ENCODE measurements at regions not wholly inside any gene's neighbourhood (a gene's known extent, or its start where the extent isn't known, plus 50 kb on each side); places are given as distances from the start of the nearest gene placed in this dataset.

GRCh38 chr1:102500758-102501157 is 504.0 kb upstream of the OLFM3 start:
- H3K4ac ChIP-seq (ENCODE audit: low read depth, low read length), result no peak overlapping the region
- no peak overlapping the region for H3K18ac ChIP-seq (ENCODE audit: low read depth, low read length)
- no peak overlapping the region for H2BK20ac ChIP-seq (ENCODE audit: low read depth, low read length)
- H4K5ac ChIP-seq (ENCODE audit: low read depth, low read length), result no peak overlapping the region
- H3K14ac ChIP-seq (replicated peaks; ENCODE audit: low read depth, low read length), result no peak overlapping the region
- ChIA-PET CTCF (interaction anchor here (0.6 to 1.0 kb wide), 3 partner anchors 9 to 1756 kb away, joined by 3 to 6 read pairs (median 6); no protein-coding TSS in a partner anchor), POLR2A (ENCODE audit: unreplicated experiment) (no interaction called here)
- no peak overlapping the region for H2BK15ac ChIP-seq (ENCODE audit: low read depth, low read length)
- no peaks in the 10 kb centered on the region for H3K79me1 ChIP-seq (ENCODE audit: low read depth in 1 of 2, low read length in 2 of 2)
- H3K9ac ChIP-seq (ENCODE audit: low read depth, low read length), result no peak overlapping the region
- H3K27me3 ChIP-seq (ENCODE audit: control insufficient read depth, insufficient read depth, low read length), result no peaks in the 10 kb centered on the region
- in situ Hi-C loops (cut with MboI; ENCODE audit: low sequenced_read_pairs), result no loop called here
- intact Hi-C loops (cut with micrococcal nuclease), result no loop called here
- DNase-seq (no peak), ATAC-seq (ENCODE audit: low read depth) (no peak)
- no peak overlapping the region for H2BK5ac ChIP-seq (ENCODE audit: low read depth, low read length, poor library complexity, severe bottlenecking)
- H2AK5ac ChIP-seq (ENCODE audit: low read depth, low read length), result no peak overlapping the region
- TF ChIP-seq MXI1 (IDR thresholded peaks at IDR 0.05; ENCODE audit: borderline replicate concordance, low read depth, low read length) (no peak), RCOR1 (IDR thresholded peaks at IDR 0.05; ENCODE audit: insufficient replicate concordance, low read length) (no peak), SMC3 (IDR thresholded peaks at IDR 0.05; ENCODE audit: low read depth, low read length) (no peak), BHLHE40 (IDR thresholded peaks at IDR 0.05; ENCODE audit: low read depth, low read length) (no peak)
- no peaks in the 10 kb centered on the region for H4K20me1 ChIP-seq (ENCODE audit: insufficient read depth, low read length)
- no peak overlapping the region for H4K8ac ChIP-seq (ENCODE audit: low read depth in 2 of 2, low read length in 2 of 2)
- H2BK120ac ChIP-seq (ENCODE audit: low read depth, low read length), result no peak overlapping the region
- no peaks in the 10 kb centered on the region for H3K36me3 ChIP-seq (ENCODE audit: control insufficient read depth, insufficient read depth, low read length)
- no peak overlapping the region for H2AFZ ChIP-seq (replicated peaks; ENCODE audit: low read length, poor library complexity)
- 0 out of 2 replicates have a peak, but pooled peaks cover 1% of the 10 kb centered on the region for H3K9me3 ChIP-seq (ENCODE audit: control insufficient read depth, insufficient read depth, low read length)
- H3K4me2 ChIP-seq (ENCODE audit: low read depth, low read length), result no peak overlapping the region
- dilution Hi-C loops (cut with HindIII; ENCODE audit: low sequenced_read_pairs, unreplicated experiment), result no loop called here
- no TSS peak for BruUV-seq (replicated peaks)
- H4K91ac ChIP-seq (ENCODE audit: insufficient read depth, low read depth, low read length), result no peak overlapping the region
- H3K56ac ChIP-seq (ENCODE audit: extremely low read depth, insufficient read depth, low read length), result no peak overlapping the region
- no peak overlapping the region for H2AK9ac ChIP-seq (replicated peaks; ENCODE audit: low read depth, low read length, poor library complexity)
- no peaks in the 10 kb centered on the region for H3K4me1 ChIP-seq (ENCODE audit: control insufficient read depth, insufficient read depth, low read length)
- no peak overlapping the region for H3K4me3 ChIP-seq (ENCODE audit: insufficient read depth, low read depth, low read length)
- H3K23ac ChIP-seq (ENCODE audit: low read depth, low read length), result no peak overlapping the region
- no peaks in the 10 kb centered on the region for H3K9me1 ChIP-seq (ENCODE audit: insufficient read depth, low read length)
- no CpG with 5 or more reads among the region's 3 CpGs for WGBS, 2 experiments (ENCODE audit: extremely low coverage in 2 of 2, insufficient read length in 1 of 2)
- H3K27ac ChIP-seq (ENCODE audit: insufficient read depth, low read length), result no peak overlapping the region
